ENCODE measurements at regions not wholly inside any gene's neighbourhood (a gene's known extent, or its start where the extent isn't known, plus 50 kb on each side); places are given as distances from the start of the nearest gene placed in this dataset.
"Not testable (repeated sequence)": the region's sequence is repeated elsewhere in the genome, so short reads cannot be mapped to it uniquely, and the experiment has no call there.

GRCh38 chr1:187847531-187847930 lies 1018.8 kb downstream of the PLA2G4A start:
- no peak for DNase-seq

- no peak for DNase-seq
Measured at GRCh38 chr1:187848321-187848720, 1019.6 kb downstream of the PLA2G4A start.

- not testable (repeated sequence) for DNase-seq
Measured at GRCh38 chr1:187850146-187850545, 1021.4 kb downstream of the PLA2G4A start.

- no peak for DNase-seq
Measured at GRCh38 chr1:187853505-187853904, 1024.8 kb downstream of the PLA2G4A start.

- no peak for DNase-seq
Measured at GRCh38 chr1:187854457-187854856, 1025.7 kb downstream of the PLA2G4A start.

- no peak for DNase-seq
Measured at GRCh38 chr1:187862506-187862905, 1033.8 kb downstream of the PLA2G4A start.

GRCh38 chr1:187870552-187870951 lies 1041.8 kb downstream of the PLA2G4A start:
- DNase-seq = no peak

GRCh38 chr1:187871177-187871845 lies 1042.6 kb downstream of the PLA2G4A start:
- no peak for DNase-seq

GRCh38 chr1:187872550-187872949 lies 1043.8 kb downstream of the PLA2G4A start:
- DNase-seq = no peak

GRCh38 chr1:187873126-187873525 lies 1044.4 kb downstream of the PLA2G4A start:
- no peak for DNase-seq

GRCh38 chr1:187876775-187877174 lies 1048.0 kb downstream of the PLA2G4A start:
- DNase-seq = no peak

- no peak for DNase-seq
Measured at GRCh38 chr1:187877220-187877619, 1048.5 kb downstream of the PLA2G4A start.

- no peak for DNase-seq
Measured at GRCh38 chr1:187878883-187879282, 1050.1 kb downstream of the PLA2G4A start.

- no peak for DNase-seq
Measured at GRCh38 chr1:187883356-187883755, 1054.6 kb downstream of the PLA2G4A start.

GRCh38 chr1:187891993-187892682 lies 1063.4 kb downstream of the PLA2G4A start:
- DNase-seq = no peak

- DNase-seq = no peak
Measured at GRCh38 chr1:187892683-187893039, 1063.9 kb downstream of the PLA2G4A start.

- DNase-seq = no peak
Measured at GRCh38 chr1:187893471-187893870, 1064.7 kb downstream of the PLA2G4A start.

- no peak for DNase-seq
Measured at GRCh38 chr1:187894349-187894748, 1065.6 kb downstream of the PLA2G4A start.

- no peak for DNase-seq
Measured at GRCh38 chr1:187903223-187903622, 1074.5 kb downstream of the PLA2G4A start.

- DNase-seq = no peak
Measured at GRCh38 chr1:187909382-187909781, 1080.6 kb downstream of the PLA2G4A start.

- no peak for DNase-seq
Measured at GRCh38 chr1:187911820-187912219, 1083.1 kb downstream of the PLA2G4A start.

- DNase-seq = no peak
Measured at GRCh38 chr1:187920976-187921375, 1092.2 kb downstream of the PLA2G4A start.

GRCh38 chr1:187921426-187921825 lies 1092.7 kb downstream of the PLA2G4A start:
- no peak for DNase-seq

GRCh38 chr1:187922255-187922654 lies 1093.5 kb downstream of the PLA2G4A start:
- DNase-seq = no peak

GRCh38 chr1:187924252-187924651 lies 1095.5 kb downstream of the PLA2G4A start:
- DNase-seq = no peak

All from activated CD4-positive, alpha-beta T cell treated with anti-CD3 and anti-CD28 coated beads, Interleukin-2, amount 50 U/mL, for 48 hours (primary cell).